K562 (cell line): ENCODE measurements at regions not wholly inside any gene's neighbourhood (a gene's known extent, or its start where the extent isn't known, plus 50 kb on each side); places are given as distances from the start of the nearest gene placed in this dataset.
A peak's percentile ranks its signal among the peaks of the same experiment; 100 is the strongest.

ENCODE experiments used
- BACH1 ChIP-seq: fragments of 200-800 bp; sonication (Bioruptor generic); IDR thresholded peaks from 2 replicates; pipeline ENCODE4 v1.6.1; 2016; ENCODE audit warnings: missing genetic modification characterization, missing compliant biosample characterization
- BMI1 ChIP-seq: fragments of 150-350 bp; IDR thresholded peaks from 2 replicates; pipeline ENCODE4 v1.6.1; 2014; ENCODE audit warnings: low read length
- ELF1 ChIP-seq: fragments of 200-800 bp; sonication (Bioruptor generic); IDR thresholded peaks from 2 replicates; pipeline ENCODE4 v1.6.1; 2016; ENCODE audit warnings: missing genetic modification characterization, missing compliant biosample characterization
- KDM1A ChIP-seq, 2 experiments: fragments of 450-650 bp; IDR thresholded peaks; 2 replicates each; pipeline ENCODE4 v1.6.1; 2016; ENCODE audit warnings: mild to moderate bottlenecking in 2 of 2
- MAFK ChIP-seq: IDR thresholded peaks from 2 replicates; pipeline ENCODE4 v1.6.1; 2011; ENCODE audit warnings: low read length, improper control_type of control experiment
- NCOR1 ChIP-seq: fragments of 450-650 bp; IDR thresholded peaks from 2 replicates; pipeline ENCODE4 v1.6.1; 2016; ENCODE audit warnings: mild to moderate bottlenecking, moderate library complexity
- RBM22 ChIP-seq: fragments of 200-400 bp; formaldehyde crosslinking; IDR thresholded peaks from 2 replicates; pipeline ENCODE4 v1.6.1; 2018; ENCODE audit warnings: low read length, low read depth; ENCODE audit not compliant: poor library complexity, severe bottlenecking
- REST ChIP-seq, 2 experiments: fragments of 450-650 bp; formaldehyde crosslinking in 1 of 2; IDR thresholded peaks; 2 replicates each; pipeline versions ENCODE4 v1.4.0 to v1.6.1; 2014 to 2020; ENCODE audit warnings: mild to moderate bottlenecking in 2 of 2, borderline replicate concordance in 1 of 2, low read depth in 1 of 2
- THRA ChIP-seq: fragments of 450-650 bp; IDR thresholded peaks from 2 replicates; pipeline ENCODE4 v1.6.1; 2017; ENCODE audit warnings: mild to moderate bottlenecking, moderate library complexity
- USF2 ChIP-seq: sonication (generic); formaldehyde crosslinking; IDR thresholded peaks from 2 replicates; pipeline ENCODE4 v1.5.0; 2020; ENCODE audit warnings: missing genetic modification reagents
- ZNF3 ChIP-seq: fragments of 250-450 bp; sonication (Bioruptor Pico); IDR thresholded peaks from 2 replicates; pipeline ENCODE4 v1.5.0; 2021; ENCODE audit warnings: mild to moderate bottlenecking, moderate library complexity
- ZNF431 ChIP-seq: sonication (generic); formaldehyde crosslinking; IDR thresholded peaks from 2 replicates; pipeline ENCODE4 v1.8.0; 2022; ENCODE audit warnings: mild to moderate bottlenecking, missing genetic modification reagents
- ZNF766 ChIP-seq: fragments of 200-800 bp; sonication (Bioruptor generic); conservative IDR thresholded peaks from 2 replicates; pipeline ENCODE4 v1.6.1; 2016; ENCODE audit warnings: missing genetic modification characterization, missing compliant biosample characterization
- TF ChIP-seq, protein P1 (sequence below): IDR thresholded peaks from 3 replicates; pipeline ENCODE4 v1.6.1; 2011; ENCODE audit warnings: borderline replicate concordance, mild to moderate bottlenecking; ENCODE audit not compliant: insufficient read length, insufficient read depth

- TF ChIP-seq ZNF766 (CRISPR knock-in tag) (0 out of 2 replicates have a peak, but pooled peaks have one; percentile 57), ZNF3 (CRISPR knock-in tag) (no peak), RBM22 (no peak), THRA (no peak), KDM1A (IDR thresholded peaks at IDR 0.05) (no peak), ZNF431 (CRISPR knock-in tag) (no peak), NCOR1 (no peak), BMI1 (no peak), ELF1 (no peak), USF2 (CRISPR knock-in tag) (peak; percentile 89), REST (IDR thresholded peaks at IDR 0.05; ENCODE audit: borderline replicate concordance) (peak; percentile 72), REST (CRISPR knock-in tag; IDR thresholded peaks at IDR 0.05; ENCODE audit: low read depth) (0 out of 2 replicates have a peak, but pooled peaks have one; percentile 55), MAFK (no peak), BACH1 (tag) (no peak)
- TF ChIP-seq, protein P1, sequence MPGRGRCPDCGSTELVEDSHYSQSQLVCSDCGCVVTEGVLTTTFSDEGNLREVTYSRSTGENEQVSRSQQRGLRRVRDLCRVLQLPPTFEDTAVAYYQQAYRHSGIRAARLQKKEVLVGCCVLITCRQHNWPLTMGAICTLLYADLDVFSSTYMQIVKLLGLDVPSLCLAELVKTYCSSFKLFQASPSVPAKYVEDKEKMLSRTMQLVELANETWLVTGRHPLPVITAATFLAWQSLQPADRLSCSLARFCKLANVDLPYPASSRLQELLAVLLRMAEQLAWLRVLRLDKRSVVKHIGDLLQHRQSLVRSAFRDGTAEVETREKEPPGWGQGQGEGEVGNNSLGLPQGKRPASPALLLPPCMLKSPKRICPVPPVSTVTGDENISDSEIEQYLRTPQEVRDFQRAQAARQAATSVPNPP: no peak
Observed at GRCh38 chr16:85541980-85542900, 70.9 kb upstream of the GSE1 start (continued).
